ENCODE measurements at regions not wholly inside any gene's neighbourhood (a gene's known extent, or its start where the extent isn't known, plus 50 kb on each side); places are given as distances from the start of the nearest gene placed in this dataset.

DNA sequence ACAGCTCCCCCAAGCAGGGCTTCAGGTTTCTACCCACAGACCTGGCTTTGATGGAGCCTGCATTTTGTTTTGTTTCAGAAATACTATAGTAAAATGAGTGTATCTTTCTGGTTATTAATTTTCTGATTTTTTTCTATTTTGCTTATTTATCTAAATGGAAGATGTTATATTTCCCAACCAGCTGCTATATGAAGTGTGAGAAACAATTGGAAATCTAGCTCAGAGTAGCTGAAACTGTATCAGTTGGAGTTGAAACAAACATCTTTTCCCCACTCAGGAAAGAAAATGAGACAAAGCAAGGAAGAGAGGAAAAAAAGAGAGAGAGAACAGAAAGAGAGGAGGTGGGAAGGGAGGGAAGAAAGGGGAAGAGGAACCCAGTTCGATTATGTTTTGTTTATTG lies 358.5 kb upstream of the ZNF507 start:
- no peak for TF ChIP-seq POLR2AphosphoS5 (IDR thresholded peaks at IDR 0.05; ENCODE audit: low read depth, low read length)
- no peak for TF ChIP-seq EP300 (IDR thresholded peaks at IDR 0.05; ENCODE audit: borderline replicate concordance in 1 of 2, low read depth in 1 of 2, low read length in 1 of 2)
- TF ChIP-seq, protein P1, sequence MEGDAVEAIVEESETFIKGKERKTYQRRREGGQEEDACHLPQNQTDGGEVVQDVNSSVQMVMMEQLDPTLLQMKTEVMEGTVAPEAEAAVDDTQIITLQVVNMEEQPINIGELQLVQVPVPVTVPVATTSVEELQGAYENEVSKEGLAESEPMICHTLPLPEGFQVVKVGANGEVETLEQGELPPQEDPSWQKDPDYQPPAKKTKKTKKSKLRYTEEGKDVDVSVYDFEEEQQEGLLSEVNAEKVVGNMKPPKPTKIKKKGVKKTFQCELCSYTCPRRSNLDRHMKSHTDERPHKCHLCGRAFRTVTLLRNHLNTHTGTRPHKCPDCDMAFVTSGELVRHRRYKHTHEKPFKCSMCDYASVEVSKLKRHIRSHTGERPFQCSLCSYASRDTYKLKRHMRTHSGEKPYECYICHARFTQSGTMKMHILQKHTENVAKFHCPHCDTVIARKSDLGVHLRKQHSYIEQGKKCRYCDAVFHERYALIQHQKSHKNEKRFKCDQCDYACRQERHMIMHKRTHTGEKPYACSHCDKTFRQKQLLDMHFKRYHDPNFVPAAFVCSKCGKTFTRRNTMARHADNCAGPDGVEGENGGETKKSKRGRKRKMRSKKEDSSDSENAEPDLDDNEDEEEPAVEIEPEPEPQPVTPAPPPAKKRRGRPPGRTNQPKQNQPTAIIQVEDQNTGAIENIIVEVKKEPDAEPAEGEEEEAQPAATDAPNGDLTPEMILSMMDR (IDR thresholded peaks at IDR 0.05), result no peak
- TF ChIP-seq SMC3 (IDR thresholded peaks at IDR 0.05; ENCODE audit: low read depth, low read length), result no peak
- TF ChIP-seq NRF1 (IDR thresholded peaks at IDR 0.05; ENCODE audit: low read depth, low read length), result no peak
- no peak for TF ChIP-seq NFIC (IDR thresholded peaks at IDR 0.05; ENCODE audit: borderline replicate concordance)
- no peak for TF ChIP-seq MXI1 (IDR thresholded peaks at IDR 0.05; ENCODE audit: low read depth, low read length)
- TF ChIP-seq RAD21 (IDR thresholded peaks at IDR 0.05; ENCODE audit: low read length), result no peak
- TF ChIP-seq FOXJ3 (CRISPR knock-in tag; IDR thresholded peaks at IDR 0.05), result no peak
- TF ChIP-seq, protein P2, sequence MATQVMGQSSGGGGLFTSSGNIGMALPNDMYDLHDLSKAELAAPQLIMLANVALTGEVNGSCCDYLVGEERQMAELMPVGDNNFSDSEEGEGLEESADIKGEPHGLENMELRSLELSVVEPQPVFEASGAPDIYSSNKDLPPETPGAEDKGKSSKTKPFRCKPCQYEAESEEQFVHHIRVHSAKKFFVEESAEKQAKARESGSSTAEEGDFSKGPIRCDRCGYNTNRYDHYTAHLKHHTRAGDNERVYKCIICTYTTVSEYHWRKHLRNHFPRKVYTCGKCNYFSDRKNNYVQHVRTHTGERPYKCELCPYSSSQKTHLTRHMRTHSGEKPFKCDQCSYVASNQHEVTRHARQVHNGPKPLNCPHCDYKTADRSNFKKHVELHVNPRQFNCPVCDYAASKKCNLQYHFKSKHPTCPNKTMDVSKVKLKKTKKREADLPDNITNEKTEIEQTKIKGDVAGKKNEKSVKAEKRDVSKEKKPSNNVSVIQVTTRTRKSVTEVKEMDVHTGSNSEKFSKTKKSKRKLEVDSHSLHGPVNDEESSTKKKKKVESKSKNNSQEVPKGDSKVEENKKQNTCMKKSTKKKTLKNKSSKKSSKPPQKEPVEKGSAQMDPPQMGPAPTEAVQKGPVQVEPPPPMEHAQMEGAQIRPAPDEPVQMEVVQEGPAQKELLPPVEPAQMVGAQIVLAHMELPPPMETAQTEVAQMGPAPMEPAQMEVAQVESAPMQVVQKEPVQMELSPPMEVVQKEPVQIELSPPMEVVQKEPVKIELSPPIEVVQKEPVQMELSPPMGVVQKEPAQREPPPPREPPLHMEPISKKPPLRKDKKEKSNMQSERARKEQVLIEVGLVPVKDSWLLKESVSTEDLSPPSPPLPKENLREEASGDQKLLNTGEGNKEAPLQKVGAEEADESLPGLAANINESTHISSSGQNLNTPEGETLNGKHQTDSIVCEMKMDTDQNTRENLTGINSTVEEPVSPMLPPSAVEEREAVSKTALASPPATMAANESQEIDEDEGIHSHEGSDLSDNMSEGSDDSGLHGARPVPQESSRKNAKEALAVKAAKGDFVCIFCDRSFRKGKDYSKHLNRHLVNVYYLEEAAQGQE (IDR thresholded peaks at IDR 0.05; ENCODE audit: low read depth, low read length), result no peak
- TF ChIP-seq, protein P3, sequence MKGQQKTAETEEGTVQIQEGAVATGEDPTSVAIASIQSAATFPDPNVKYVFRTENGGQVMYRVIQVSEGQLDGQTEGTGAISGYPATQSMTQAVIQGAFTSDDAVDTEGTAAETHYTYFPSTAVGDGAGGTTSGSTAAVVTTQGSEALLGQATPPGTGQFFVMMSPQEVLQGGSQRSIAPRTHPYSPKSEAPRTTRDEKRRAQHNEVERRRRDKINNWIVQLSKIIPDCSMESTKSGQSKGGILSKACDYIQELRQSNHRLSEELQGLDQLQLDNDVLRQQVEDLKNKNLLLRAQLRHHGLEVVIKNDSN (IDR thresholded peaks at IDR 0.05; ENCODE audit: borderline replicate concordance, low read depth), result no peak
- no peak for TF ChIP-seq JUND (IDR thresholded peaks at IDR 0.05)
- no peak for TF ChIP-seq FOXM1 (IDR thresholded peaks at IDR 0.05; ENCODE audit: low read depth)

Data from SK-N-SH (cell line).